SU-DHL-6 (cell line): ENCODE measurements at regions not wholly inside any gene's neighbourhood (a gene's known extent, or its start where the extent isn't known, plus 50 kb on each side); places are given as distances from the start of the nearest gene placed in this dataset.

Experiments
- CTCF ChIP-seq: fragments of 200-600 bp; sonication (generic); IDR thresholded peaks from one replicate; pipeline ENCODE4 v1.5.1; 2017; ENCODE audit warnings: antibody characterized with exemption, mild to moderate bottlenecking, low read length, moderate library complexity; ENCODE audit not compliant: insufficient read depth, poor library complexity, severe bottlenecking
- EZH2phosphoT487 ChIP-seq: fragments of 200-600 bp; sonication (generic), shearing (Covaris generic); conservative IDR thresholded peaks from 2 replicates; pipeline ENCODE4 v1.6.1; 2018; ENCODE audit warnings: mild to moderate bottlenecking, antibody characterized with exemption, low read length, moderate library complexity, mixed read lengths

DNA sequence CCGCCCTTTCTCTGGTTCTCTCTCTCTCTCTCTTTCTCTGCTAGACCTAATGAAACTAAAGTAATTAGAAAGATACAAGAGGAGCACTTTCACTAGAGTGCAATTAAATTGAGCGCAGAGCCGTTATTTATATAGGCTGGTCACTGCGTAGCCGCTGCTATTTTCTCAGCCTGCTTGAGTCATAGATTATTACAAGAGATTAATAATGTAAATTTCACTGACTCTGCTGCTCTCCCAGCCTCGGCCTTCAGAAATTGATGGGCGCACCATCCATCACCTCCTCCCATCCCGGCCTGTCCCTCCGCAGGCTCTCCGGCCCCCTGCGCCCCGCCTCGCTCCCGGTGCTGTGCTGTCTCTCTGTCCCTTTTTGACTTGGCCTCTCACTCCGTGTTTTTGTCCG is 268.0 kb upstream of the MVB12B start:
- no peak for TF ChIP-seq CTCF
- no peak for TF ChIP-seq EZH2phosphoT487
